Parathyroid adenoma (tissue), 2 donors: ENCODE measurements at regions not wholly inside any gene's neighbourhood (a gene's known extent, or its start where the extent isn't known, plus 50 kb on each side); places are given as distances from the start of the nearest gene placed in this dataset.
"Not testable (repeated sequence)": the region's sequence is repeated elsewhere in the genome, so short reads cannot be mapped to it uniquely, and the experiment has no call there.

Experiments used
- H2AFZ ChIP-seq: fragments of 300-600 bp; sonication (generic); one replicate; pipeline ENCODE4 v1.7.0; 2017; ENCODE audit warnings: antibody characterized with exemption, mild to moderate bottlenecking
- H3K27ac ChIP-seq: fragments of 300-600 bp; sonication (generic); one replicate; pipeline ENCODE4 v1.7.0; 2017
- H3K27me3 ChIP-seq: fragments of 300-600 bp; sonication (generic); one replicate; pipeline ENCODE4 v1.7.0; 2017; ENCODE audit warnings: low read length; ENCODE audit not compliant: control insufficient read depth, insufficient read depth
- H3K36me3 ChIP-seq: fragments of 300-600 bp; sonication (generic); one replicate; pipeline ENCODE4 v1.7.0; 2017; ENCODE audit warnings: low read length; ENCODE audit not compliant: control insufficient read depth, insufficient read depth
- H3K4me1 ChIP-seq: fragments of 300-600 bp; sonication (generic); one replicate; pipeline ENCODE4 v1.7.0; 2017; ENCODE audit warnings: control low read depth
- H3K4me2 ChIP-seq: fragments of 300-600 bp; sonication (generic); one replicate; pipeline ENCODE4 v1.7.0; 2017; ENCODE audit warnings: low read length
- H3K4me3 ChIP-seq: fragments of 300-600 bp; sonication (generic); one replicate; pipeline ENCODE4 v1.7.0; 2017; ENCODE audit warnings: low read depth, low read length
- H3K79me2 ChIP-seq: fragments of 300-600 bp; sonication (generic); one replicate; pipeline ENCODE4 v1.7.0; 2017; ENCODE audit warnings: control low read depth
- H3K9ac ChIP-seq: fragments of 300-600 bp; sonication (generic); one replicate; pipeline ENCODE4 v1.7.0; 2017; ENCODE audit warnings: mild to moderate bottlenecking
- H3K9me3 ChIP-seq: fragments of 300-600 bp; sonication (generic); one replicate; pipeline ENCODE4 v1.7.0; 2017; ENCODE audit warnings: low read length; ENCODE audit not compliant: control insufficient read depth
- CTCF ChIP-seq: fragments of 300-600 bp; sonication (generic); IDR thresholded peaks from one replicate; pipeline ENCODE4 v1.7.0; 2017; ENCODE audit warnings: antibody characterized with exemption, mild to moderate bottlenecking
- donor health status: primary hyperparathyroidism.

GRCh38 chr21:25489673-25490072 is 117.6 kb downstream of the MRPL39 start:
- H2AFZ ChIP-seq, result no peak overlapping the region
- H3K27ac ChIP-seq, result no peak overlapping the region
- no peak for TF ChIP-seq CTCF
- H3K9me3 ChIP-seq, result no peaks in the 10 kb centered on the region
- no peaks in the 10 kb centered on the region for H3K4me1 ChIP-seq
- no peaks in the 10 kb centered on the region for H3K79me2 ChIP-seq
- no peak overlapping the region for H3K9ac ChIP-seq
- H3K4me2 ChIP-seq, result no peak overlapping the region
- H3K36me3 ChIP-seq, result no peaks in the 10 kb centered on the region
- H3K4me3 ChIP-seq, result no peak overlapping the region
- no peaks in the 10 kb centered on the region for H3K27me3 ChIP-seq

- no peaks in the 10 kb centered on the region for H3K79me2 ChIP-seq
- H3K27me3 ChIP-seq, result no peaks in the 10 kb centered on the region
- H3K4me1 ChIP-seq, result no peaks in the 10 kb centered on the region
- no peak for TF ChIP-seq CTCF
- no peak overlapping the region for H3K9ac ChIP-seq
- no peaks in the 10 kb centered on the region for H3K9me3 ChIP-seq
- no peak overlapping the region for H3K27ac ChIP-seq
- H3K4me3 ChIP-seq, result no peak overlapping the region
- H2AFZ ChIP-seq, result no peak overlapping the region
- no peak overlapping the region for H3K4me2 ChIP-seq
- no peaks in the 10 kb centered on the region for H3K36me3 ChIP-seq
These were observed 120.2 kb downstream of the MRPL39 start for GRCh38 chr21:25487046-25487594.

GRCh38 chr21:25485914-25486313 is 121.4 kb downstream of the MRPL39 start:
- Histone ChIP-seq H3K79me2 (no peaks in the 10 kb centered on the region), H3K27ac (no peak overlapping the region), H3K9me3 (peaks cover 3% of the 10 kb centered on the region), H3K4me3 (no peak overlapping the region), H3K4me2 (no peak overlapping the region), H3K36me3 (no peaks in the 10 kb centered on the region), H3K27me3 (no peaks in the 10 kb centered on the region), H2AFZ (no peak overlapping the region), H3K4me1 (no peaks in the 10 kb centered on the region), H3K9ac (no peak overlapping the region)
- no peak for TF ChIP-seq CTCF

- H3K27me3 ChIP-seq, result no peaks in the 10 kb centered on the region
- H3K36me3 ChIP-seq, result no peaks in the 10 kb centered on the region
- no peaks in the 10 kb centered on the region for H3K9me3 ChIP-seq
- H3K9ac ChIP-seq, result no peak overlapping the region
- no peak overlapping the region for H2AFZ ChIP-seq
- no peak overlapping the region for H3K4me3 ChIP-seq
- no peaks in the 10 kb centered on the region for H3K4me1 ChIP-seq
- TF ChIP-seq CTCF, result no peak
- H3K4me2 ChIP-seq, result no peak overlapping the region
- H3K79me2 ChIP-seq, result no peaks in the 10 kb centered on the region
- H3K27ac ChIP-seq, result no peak overlapping the region
These were observed 139.4 kb downstream of the MRPL39 start for GRCh38 chr21:25467896-25468295.

- not testable (repeated sequence) for H2AFZ ChIP-seq, H3K4me2 ChIP-seq, H3K4me3 ChIP-seq, H3K9ac ChIP-seq, H3K9me3 ChIP-seq, H3K4me1 ChIP-seq, H3K27ac ChIP-seq, H3K36me3 ChIP-seq, H3K27me3 ChIP-seq, H3K79me2 ChIP-seq
These were observed 140.2 kb downstream of the MRPL39 start for GRCh38 chr21:25467071-25467470.
